PC-3 (cell line): ENCODE measurements at regions not wholly inside any gene's neighbourhood (a gene's known extent, or its start where the extent isn't known, plus 50 kb on each side); places are given as distances from the start of the nearest gene placed in this dataset.

Experiments
- EZH2 ChIP-seq: fragments of 300-600 bp; sonication (generic); IDR thresholded peaks from one replicate; pipeline ENCODE4 v1.6.1; 2017; ENCODE audit warnings: antibody characterized with exemption, mild to moderate bottlenecking, low read length; ENCODE audit not compliant: unreplicated experiment
- TF ChIP-seq, protein P1 (sequence below): fragments of 300-600 bp; sonication (generic); conservative IDR thresholded peaks from 2 replicates; pipeline ENCODE4 v1.5.1; 2017; ENCODE audit warnings: antibody characterized with exemption, low read depth, mild to moderate bottlenecking, low read length

DNA sequence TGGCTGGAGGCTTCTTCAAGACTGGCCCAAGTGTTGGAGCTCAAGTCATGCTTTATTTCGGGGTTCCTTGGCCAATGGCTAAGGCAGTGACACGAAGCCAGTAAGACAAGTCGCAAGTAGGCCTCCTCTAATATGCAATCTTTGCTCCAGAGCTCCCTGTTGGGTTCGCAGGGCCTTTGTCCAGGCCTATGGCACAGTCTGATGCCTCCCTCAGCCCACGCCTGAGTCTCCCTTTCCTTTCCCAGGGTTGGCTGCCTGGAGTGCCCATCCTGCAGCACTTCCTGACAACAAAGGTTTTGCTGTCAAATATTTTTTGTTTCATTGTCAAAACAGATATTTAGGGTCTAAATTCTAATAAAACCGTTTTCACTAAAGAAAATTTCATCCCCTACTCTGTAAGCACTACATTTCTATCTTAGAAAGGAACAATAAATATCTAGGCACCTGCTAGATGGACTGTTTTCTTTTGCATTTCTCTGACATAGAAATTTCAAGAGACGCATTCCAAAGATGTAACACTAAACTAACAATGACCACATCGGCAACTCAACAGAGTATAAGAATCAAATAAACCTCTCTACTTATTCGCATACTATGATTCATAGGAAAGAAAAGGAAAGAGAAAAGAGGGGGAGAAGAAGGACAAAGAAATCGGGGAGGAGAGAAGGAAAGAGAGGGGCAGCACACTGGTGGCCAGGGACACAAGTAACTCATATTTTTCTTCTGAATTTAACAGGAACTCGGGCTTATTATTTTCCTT is 393.1 kb upstream of the ATP11B start:
- TF ChIP-seq, protein P1, sequence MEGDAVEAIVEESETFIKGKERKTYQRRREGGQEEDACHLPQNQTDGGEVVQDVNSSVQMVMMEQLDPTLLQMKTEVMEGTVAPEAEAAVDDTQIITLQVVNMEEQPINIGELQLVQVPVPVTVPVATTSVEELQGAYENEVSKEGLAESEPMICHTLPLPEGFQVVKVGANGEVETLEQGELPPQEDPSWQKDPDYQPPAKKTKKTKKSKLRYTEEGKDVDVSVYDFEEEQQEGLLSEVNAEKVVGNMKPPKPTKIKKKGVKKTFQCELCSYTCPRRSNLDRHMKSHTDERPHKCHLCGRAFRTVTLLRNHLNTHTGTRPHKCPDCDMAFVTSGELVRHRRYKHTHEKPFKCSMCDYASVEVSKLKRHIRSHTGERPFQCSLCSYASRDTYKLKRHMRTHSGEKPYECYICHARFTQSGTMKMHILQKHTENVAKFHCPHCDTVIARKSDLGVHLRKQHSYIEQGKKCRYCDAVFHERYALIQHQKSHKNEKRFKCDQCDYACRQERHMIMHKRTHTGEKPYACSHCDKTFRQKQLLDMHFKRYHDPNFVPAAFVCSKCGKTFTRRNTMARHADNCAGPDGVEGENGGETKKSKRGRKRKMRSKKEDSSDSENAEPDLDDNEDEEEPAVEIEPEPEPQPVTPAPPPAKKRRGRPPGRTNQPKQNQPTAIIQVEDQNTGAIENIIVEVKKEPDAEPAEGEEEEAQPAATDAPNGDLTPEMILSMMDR = no peak
- TF ChIP-seq EZH2 = no peak
